ENCODE measurements at regions not wholly inside any gene's neighbourhood (a gene's known extent, or its start where the extent isn't known, plus 50 kb on each side); places are given as distances from the start of the nearest gene placed in this dataset.

GRCh38 chr17:31678431-31678830 is 180.6 kb downstream of the COPRS start:
- TF ChIP-seq BHLHE40 (IDR thresholded peaks at IDR 0.05; ENCODE audit: borderline replicate concordance), result no peak
- no peak for TF ChIP-seq ELF4 (IDR thresholded peaks at IDR 0.05)
- TF ChIP-seq TARDBP (IDR thresholded peaks at IDR 0.05), result no peak
- TF ChIP-seq ARNT (IDR thresholded peaks at IDR 0.05), result no peak
- TF ChIP-seq, protein P1, sequence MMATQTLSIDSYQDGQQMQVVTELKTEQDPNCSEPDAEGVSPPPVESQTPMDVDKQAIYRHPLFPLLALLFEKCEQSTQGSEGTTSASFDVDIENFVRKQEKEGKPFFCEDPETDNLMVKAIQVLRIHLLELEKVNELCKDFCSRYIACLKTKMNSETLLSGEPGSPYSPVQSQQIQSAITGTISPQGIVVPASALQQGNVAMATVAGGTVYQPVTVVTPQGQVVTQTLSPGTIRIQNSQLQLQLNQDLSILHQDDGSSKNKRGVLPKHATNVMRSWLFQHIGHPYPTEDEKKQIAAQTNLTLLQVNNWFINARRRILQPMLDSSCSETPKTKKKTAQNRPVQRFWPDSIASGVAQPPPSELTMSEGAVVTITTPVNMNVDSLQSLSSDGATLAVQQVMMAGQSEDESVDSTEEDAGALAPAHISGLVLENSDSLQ (IDR thresholded peaks at IDR 0.05), result no peak
- no peak for TF ChIP-seq FOXA1 (IDR thresholded peaks at IDR 0.05)
- TF ChIP-seq SP1 (IDR thresholded peaks at IDR 0.05), result no peak
- no peak for TF ChIP-seq FOXK2 (IDR thresholded peaks at IDR 0.05)

All from HEK293T (cell line).